ENCODE measurements at regions not wholly inside any gene's neighbourhood (a gene's known extent, or its start where the extent isn't known, plus 50 kb on each side); places are given as distances from the start of the nearest gene placed in this dataset.
"Not testable (repeated sequence)": the region's sequence is repeated elsewhere in the genome, so short reads cannot be mapped to it uniquely, and the experiment has no call there.

DNA sequence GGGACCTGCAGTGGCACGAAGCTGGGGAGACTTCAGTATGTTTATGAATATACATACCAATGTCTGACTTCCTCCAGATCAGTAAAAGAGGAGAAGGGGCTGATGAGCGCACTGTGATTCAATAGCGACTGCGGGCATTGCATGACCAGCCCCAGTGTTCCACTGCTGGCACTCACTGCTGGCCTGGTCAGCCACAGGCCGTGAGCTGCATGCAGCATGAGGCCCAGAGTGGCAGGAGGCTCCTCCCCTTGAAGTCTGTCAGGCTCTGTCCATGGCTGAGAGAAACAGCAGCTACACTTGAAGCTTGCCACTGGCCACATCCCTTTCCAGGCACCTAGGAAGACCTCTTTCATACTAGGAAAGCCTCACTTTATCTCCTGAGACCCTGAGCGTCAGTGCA is 265.9 kb upstream of the CDYL start:
- DNase-seq (ENCODE audit: low read depth in 3 of 3, low spot score in 1 of 3): no peak

DNA sequence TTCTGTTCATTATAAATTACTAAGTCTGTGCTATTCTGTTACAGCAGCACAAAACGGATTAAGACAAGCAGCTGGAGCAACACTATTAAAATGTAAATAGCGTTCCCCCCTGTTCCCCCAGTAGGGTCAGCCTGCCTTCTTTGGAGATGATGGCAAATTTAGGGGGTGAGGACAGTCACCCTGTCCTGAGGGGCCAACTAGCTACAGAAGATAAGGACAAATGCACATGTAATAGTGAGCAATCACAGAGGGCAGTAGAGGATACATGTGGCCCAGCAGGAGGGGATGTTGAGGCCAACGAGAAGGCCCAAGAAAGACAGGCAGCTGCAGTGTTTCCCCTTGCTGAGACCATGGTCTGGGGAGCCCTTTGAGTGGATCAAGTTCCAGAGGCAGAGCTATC is 266.7 kb upstream of the CDYL start:
- no peak for DNase-seq (ENCODE audit: low read depth in 3 of 3, low spot score in 1 of 3)

DNA sequence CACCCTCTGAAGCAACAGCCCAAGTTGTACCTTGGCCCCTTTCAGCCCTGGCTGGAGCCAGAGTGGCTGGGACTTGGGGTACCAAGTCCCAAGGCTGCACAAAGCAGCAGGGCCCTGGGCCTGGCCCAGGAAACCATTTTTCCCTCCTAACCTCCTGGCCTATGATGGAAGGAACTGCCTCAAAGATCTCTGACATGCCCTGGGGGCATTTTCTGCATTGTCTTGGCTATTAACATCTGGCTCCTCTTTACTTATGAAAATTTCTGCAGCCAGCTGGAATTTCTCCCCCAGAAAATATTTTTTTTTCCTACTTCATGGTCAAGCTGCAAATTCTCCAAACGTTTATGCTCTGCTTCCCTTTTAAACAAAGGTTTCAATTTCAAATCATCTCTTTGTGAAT is 269.4 kb upstream of the CDYL start:
- no peak for DNase-seq (ENCODE audit: low read depth in 3 of 3, low spot score in 1 of 3)

DNA sequence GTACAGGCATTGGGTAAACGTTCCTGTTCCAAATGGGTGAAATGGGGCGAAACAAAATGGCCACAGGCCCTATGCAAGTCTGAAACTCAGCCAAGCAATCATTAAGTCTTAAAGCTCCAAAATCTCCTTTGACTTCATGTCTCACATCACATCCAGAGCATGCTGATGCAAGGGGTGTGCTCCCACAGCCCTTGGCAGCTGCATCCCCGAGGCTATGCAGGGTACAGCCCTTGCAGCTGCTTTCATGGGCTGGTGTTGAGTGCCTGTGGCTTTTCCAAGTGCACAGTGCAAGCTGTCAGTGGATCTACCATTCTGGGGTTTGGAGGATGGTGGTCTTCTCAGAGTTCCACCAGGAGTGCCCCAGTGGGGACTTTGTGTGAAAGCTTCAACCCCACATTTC is 270.0 kb upstream of the CDYL start:
- no peak for DNase-seq (ENCODE audit: low read depth in 3 of 3, low spot score in 1 of 3)

DNA sequence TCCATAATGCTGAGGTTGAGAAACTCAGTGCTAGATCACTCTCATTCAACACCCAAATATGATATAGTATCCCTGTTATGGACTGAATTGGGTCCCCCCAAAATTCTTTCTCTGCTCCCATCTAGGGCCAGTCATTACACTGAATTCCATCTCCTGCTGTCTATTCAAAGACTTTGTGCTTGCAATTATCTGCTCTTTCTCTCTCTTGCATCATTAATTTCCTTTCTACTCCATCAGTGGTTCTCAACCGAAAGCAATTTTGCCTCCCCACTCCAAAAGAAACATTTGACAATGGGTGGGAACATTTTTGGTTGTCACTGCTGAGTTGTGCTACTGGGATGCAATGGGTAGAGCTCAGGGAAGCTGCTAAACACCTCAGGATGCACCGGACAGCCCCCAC is 271.5 kb upstream of the CDYL start:
- no peak for DNase-seq (ENCODE audit: low read depth in 3 of 3, low spot score in 1 of 3)

DNA sequence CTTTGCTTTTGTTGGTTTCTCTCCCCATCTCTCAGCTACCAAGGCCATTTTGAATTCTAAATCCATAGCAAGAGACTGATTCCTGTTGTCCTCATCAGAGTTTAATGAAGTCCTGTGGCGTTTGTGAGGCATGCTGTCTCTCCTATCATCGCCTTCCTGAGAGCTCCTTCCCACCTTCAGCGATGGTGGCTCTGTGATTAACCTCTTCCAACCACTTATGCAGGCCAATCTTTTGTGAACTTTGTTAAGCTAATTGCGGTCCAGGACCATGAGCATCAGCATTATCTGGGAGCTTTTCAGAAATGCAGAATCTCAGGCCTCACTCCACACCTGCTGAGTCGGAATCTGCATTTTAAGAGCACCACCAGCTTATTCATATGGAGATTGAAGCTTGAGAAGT is 272.5 kb upstream of the CDYL start:
- DNase-seq (ENCODE audit: low read depth in 3 of 3, low spot score in 1 of 3): no peak

DNA sequence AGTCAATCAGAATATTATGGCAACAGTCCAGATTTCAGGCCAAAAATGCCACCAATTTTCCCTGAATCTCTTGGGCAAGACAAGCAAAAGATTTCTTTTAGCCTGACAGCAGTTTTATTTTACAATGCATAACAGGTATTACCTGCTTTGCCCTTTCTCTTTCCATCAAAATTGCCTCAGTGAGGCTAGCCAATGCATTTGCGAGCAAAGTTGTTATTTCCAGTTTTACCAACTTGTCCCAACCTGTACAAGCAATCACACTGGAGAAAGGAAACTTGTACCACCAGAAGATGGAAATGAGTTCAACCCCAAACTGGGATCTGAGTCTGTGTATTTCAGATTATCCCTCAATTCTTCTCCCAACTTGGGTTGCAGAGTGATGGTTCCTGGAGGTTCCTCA is 279.9 kb upstream of the CDYL start:
- DNase-seq (ENCODE audit: low read depth in 3 of 3, low spot score in 1 of 3): no peak

DNA sequence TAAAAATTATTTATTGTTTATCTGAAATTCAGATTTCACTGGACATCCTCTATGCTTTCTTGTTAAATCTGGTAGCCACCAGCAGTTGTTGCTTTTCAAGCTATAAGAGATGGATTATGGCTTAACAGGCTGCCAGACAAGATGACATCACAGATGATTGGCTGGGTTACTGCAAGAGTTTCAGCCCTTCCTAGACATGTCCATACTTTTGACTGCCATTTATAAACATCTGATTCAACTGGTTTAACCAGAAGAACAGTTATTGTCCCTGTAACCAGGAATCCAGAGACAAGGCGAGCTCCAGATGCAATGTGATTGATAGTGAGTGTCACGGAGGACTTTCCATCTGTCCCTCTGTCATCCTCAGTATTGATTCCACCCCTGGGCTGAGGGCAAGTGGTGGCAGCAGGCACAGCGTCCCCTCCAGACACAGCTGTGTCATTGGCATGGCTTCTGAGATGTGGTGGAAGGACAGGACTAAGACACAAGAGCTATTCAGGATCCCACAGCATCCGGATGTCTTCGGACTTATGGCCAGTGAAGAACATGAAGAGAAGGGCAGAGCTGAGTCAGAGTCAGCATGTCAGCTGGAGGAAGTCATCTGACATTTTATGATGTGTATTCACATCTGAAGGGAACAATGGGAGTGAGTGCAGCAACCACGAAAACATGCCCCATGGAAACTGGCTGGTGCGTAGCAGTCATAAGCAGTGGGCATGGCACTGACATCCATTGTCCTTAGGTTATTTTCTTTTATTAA is 284.5 kb upstream of the CDYL start:
- no peak for DNase-seq (ENCODE audit: low read depth in 3 of 3, low spot score in 1 of 3)

DNA sequence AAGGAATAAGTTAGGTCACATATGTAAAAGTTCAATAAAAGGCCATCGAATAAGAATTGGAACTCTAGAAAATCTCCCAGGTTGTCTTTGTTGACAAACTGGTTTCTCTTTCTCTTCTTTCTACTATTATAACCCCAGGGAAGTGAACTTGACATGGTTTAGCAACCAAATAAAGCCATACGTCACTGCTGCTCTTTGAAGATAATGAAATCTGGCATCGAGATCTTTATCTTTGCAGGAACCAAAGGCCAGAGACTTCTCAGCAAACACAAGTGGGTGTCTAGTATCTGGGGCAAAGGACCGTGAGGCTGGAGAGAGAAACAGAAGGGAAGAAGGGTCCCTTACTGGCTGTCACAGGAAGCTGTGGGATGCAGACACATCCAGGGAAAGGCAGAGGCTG is 286.7 kb upstream of the CDYL start:
- DNase-seq (ENCODE audit: low read depth in 3 of 3, low spot score in 1 of 3): no peak

DNA sequence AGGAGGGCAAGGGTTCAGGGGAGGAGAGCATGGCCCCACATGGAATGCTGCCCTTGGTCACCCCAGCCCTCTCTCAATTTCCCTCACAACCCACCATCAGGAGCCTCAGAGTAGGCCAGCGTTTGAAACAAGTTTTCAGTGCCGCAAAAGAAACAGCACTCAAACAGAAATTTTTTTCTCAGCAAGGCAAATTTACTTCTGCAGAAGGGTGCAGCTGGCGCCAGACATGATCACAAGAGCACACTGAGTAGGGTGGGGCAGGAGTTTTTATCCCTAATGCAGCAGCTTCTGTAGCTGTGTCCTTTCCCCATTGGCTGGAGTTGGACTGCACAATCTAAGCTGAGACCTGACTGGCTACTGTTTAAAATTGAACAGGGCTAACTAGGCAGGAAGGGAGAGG is 287.8 kb upstream of the CDYL start:
- no peak for DNase-seq (ENCODE audit: low read depth in 3 of 3, low spot score in 1 of 3)

DNA sequence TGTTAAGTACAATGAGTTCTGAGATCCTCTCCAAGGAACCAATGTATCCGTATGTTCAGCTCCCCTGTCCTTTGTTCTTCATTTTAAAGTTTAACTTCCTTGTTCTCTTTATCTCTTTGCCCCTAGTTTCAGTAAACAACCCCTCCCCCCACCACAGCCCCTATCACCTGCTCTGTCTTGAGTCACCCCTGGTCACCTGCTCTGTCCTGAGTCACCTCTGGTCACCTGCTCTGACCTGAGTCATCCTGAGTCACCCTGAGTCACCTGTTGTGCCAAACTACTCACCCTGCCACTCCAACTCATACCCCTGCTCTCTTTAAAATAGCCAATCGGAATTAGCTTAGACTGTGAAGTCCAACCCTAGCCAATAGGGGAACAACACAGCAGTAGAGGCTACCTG is 288.7 kb upstream of the CDYL start:
- DNase-seq (ENCODE audit: low read depth in 3 of 3, low spot score in 1 of 3): no peak

DNA sequence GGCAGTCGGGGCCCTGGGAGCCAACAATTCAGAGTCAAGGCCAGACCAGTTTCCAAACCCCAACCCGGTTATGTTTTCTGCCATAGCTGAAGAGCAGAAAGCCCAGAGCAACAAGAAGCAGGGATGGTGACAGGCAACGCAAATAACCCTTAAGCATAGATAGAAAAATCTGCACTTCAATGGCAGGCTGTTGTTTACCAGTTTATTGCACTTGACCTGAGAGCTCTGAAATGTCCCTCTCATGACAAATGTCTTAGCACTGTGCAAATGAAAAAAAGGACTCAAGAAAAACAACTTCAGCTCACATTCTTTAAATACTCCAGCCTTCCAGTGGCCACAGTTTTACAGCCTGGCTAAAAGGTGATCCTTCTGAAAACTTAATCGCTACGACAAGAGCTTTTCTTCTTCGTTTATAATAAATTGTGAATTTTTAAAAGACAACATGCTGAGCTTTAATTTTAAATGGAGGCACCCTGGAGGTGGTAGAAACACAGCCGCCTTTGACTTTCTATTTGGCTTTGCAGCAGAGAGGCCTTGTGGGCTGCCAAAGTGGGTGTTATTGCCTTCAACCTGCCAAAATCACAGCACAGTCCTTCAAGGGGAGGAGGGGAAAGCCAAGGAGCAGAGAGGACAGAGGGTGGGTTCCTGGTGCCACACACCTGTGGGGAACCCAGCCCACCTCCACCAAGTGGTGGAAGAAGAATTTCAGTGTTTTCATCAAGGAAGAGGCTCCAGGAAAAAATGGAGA is 289.5 kb upstream of the CDYL start:
- no peak for DNase-seq (ENCODE audit: low read depth in 3 of 3, low spot score in 1 of 3)

DNA sequence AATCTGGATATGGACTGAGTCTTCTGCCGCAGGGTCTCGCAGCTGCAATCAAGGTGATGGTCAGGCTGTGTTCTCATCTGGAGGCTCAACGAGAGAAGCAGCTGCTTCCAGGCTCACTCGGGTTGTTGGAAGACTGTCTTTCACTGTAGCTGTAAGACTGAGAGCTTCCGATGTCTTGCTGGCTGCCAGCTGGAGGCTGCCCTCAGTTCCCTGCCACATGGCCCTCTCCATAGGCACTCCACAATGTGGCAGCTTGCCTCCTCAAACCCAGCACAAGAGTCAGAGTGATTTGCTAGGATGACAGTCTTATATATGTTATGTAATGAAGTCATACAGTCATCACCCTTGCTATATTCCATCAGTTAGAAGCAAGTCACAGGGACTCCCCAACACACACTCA is 290.5 kb upstream of the CDYL start:
- no peak for DNase-seq (ENCODE audit: low read depth in 3 of 3, low spot score in 1 of 3)

DNA sequence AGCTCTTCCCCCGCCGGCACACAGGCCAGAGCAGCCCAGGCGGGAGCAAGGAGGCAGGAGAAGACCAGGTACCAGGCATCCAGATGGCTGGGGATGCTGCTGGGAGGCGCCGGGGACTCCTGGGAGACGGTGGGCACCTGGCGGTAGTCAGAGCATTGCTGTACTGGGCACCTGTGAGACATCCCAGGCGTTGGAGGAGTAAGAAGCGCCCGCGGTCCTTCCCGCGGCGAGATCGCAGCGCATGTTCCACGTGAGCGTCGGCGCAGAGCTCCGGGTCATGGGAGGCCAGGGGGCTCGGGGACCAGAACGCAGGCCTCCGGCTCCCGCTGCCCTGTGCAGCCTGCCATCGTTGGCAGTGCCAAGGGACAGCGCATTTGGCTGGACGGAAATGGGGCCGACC is 293.7 kb upstream of the CDYL start:
- no peak for DNase-seq (ENCODE audit: low read depth in 3 of 3, low spot score in 1 of 3)

DNA sequence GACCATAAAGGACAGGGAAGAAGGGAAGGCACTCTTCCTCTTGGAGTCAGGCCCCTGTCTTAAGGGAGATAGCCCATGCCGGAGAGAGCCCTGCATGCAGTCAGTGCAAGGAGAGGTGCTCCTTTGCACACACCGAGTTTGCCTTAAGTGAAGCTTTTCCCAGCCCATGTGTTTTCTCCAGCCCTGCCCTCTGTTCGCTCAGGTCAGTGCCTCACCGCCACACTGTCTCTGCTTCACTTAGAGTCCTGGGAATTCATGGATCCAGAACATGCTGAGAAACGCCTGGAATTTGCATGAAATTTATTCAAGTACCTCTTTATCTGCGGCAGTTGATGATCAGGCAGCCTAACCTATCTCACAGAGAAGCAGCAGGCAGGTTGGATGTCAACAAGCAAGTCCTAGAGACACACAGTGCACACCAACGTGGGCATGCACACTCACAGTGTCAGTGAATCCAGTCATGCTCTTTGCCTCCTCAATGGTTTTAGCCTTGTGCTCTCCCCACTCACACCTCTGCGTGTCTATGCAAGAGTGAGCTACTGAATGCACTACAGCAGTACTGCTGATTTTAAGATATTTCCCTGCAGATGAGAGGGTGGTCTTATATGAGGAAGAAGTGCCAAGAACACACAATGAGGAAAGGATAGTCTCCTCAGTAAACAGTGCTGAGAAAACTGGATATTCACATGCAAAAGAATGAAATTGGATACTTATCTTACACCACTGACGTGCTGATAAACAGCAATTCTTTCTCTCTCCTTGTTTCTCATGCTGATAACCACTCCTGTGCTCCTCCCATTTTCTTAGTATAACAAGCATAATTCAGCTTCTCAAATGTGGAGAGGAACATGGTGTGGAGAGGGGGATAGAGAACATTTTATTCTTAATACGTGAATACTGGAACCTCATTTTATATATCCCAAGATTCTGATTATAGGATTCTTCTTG is 295.1 kb upstream of the CDYL start:
- DNase-seq (ENCODE audit: low read depth in 3 of 3, low spot score in 1 of 3): no peak

DNA sequence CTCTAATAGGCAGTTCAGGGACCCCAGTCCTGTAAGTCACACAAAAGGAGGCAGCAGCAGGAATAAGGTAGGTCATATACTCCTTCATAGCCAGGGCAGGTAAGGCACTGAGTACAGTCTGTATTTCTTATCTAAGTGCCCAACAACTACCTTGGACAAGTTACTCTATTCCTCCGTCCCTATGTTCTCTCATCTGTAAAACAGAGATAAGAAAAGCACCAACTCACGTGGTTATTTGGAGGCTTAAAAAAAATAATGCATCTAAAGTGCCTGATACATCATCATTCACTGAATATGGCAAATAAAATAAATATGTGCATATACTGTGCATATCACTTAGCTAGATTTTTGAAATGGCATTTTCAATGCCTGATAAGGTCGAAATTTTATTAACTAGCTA is 298.1 kb upstream of the CDYL start:
- no peak for DNase-seq (ENCODE audit: low read depth in 3 of 3, low spot score in 1 of 3)

DNA sequence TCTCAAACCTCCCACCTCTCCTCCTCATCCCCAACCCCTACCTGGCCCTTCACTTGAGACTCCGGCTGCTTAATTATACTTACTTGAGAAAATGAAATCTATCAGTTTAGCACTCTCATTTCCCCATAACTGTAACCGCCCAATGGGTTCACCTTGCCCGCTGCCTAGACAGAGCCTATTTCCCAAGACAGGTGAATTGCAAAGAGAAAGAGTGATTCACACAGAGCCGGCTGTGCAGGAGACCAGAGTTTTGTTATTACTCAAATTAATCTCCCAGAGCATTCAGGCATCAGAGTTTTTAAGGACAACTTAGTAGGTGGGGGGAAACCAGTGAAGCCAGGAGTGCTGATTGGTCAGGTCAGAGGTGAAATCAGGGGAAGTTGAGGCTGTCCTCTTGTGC is 301.4 kb upstream of the CDYL start:
- no peak for DNase-seq (ENCODE audit: low read depth in 3 of 3, low spot score in 1 of 3)

DNA sequence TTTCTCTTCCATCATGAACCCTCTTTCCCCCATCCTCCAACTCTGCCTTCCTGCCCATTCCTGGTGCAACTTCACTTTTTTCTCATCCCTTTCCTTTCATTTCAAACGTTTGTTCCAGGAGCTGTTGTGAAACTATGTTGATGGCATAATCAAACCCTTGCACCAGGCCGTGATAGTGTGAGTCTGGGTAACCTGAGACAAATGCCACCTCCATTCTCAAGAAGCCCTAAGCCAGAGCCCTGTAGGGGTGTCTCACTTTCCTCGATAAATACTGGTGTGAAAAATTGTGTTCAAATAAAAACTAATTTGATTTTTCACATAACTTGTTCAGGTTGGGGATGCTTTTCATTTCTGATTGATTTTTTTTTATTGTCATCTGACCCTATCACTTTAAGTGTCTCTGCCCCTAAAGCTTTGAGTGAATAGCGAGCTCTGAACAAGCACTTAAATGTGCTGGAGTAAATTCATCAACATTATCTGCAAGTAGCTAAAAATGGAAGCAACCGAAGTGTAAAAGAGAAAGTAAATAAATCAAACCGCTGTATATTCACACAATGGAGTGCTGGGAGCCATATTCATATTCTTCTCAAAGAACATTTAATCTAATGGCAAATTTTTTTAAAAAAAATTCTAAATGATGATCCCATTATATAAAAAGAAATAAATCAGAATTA is 303.1 kb upstream of the CDYL start:
- no peak for DNase-seq (ENCODE audit: low read depth in 3 of 3, low spot score in 1 of 3)

DNA sequence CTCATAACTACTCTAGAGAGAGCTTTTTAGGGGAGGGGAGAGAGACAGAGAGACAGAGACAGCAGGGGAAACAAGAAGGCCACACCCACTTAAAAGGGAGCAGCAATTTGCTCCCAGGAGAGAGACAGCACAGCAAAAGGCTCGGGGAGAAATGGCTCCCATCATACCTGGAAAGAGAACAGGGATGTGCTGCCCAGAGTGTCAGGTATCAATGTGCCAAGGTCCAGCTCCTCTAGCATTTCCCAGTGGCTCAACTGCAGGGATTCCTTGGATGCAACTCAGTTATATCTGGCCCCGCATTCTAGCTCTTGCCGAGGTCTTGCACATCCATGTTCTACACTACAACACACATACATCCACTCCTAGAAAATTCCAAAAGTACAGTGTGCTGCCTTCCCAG is 304.0 kb upstream of the CDYL start:
- DNase-seq (ENCODE audit: low read depth in 3 of 3, low spot score in 1 of 3): no peak

DNA sequence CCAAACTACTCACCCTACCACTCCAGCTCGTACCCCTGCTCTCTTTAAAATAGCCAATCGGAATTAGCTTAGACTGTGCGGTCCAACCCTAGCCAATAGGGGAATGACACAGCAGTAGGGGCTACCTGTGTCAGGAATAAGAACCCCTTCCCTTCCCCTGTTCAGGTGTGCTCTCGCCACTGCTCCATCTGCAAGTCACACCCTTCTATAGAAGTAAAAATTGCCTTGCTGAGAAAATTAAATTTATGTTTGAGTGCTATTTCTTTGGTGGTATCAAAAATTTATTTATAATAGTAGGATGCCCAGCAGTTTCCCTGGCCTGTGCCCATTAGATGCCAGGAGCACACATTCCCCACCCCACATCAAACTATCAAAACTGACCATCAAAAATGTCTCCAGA is 304.7 kb upstream of the CDYL start:
- not testable (repeated sequence) for DNase-seq (ENCODE audit: low read depth in 3 of 3, low spot score in 1 of 3)

DNA sequence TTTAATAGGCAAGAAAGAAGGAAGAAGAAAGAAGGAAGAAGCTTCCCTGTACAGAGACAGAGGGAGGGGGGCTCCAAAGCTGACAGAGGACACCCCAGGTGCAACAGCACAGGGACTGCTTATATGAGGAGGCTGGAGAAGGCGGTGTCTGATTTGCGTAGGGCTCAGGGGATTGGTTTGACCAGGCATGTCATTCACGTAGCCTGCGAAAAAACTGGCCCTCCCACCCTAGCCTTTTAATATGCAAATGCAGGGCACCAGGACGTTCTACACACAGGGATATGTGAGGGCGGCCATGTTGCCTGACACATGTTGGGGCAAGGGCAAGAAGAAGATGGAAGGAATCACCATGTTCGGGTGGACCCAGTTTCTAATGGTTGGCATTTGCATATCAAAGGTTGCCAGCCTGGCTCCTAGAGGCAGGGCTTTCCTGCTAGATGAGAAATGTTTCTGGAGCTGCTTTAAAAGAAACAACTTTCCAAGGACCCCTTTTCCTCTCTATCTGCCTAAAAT is 305.4 kb upstream of the CDYL start:
- DNase-seq (ENCODE audit: low read depth in 3 of 3, low spot score in 1 of 3): no peak
